ENCODE measurements at regions not wholly inside any gene's neighbourhood (a gene's known extent, or its start where the extent isn't known, plus 50 kb on each side); places are given as distances from the start of the nearest gene placed in this dataset.

GRCh38 chr10:21445163-21445562 is 80.3 kb downstream of the SKIDA1 start (continued):
- TF ChIP-seq RAD21 (IDR thresholded peaks at IDR 0.05 in 1 of 2, conservative IDR thresholded peaks at IDR 0.05 in 1 of 2; ENCODE audit: low read depth in 2 of 2, low read length in 2 of 2) (no peak), SUZ12 (IDR thresholded peaks at IDR 0.05; ENCODE audit: low read length) (no peak), CREB1 (IDR thresholded peaks at IDR 0.05) (no peak), TAF7 (optimal IDR thresholded peaks at IDR 0.05; ENCODE audit: borderline replicate concordance, low read depth, low read length) (no peak), KDM5A (IDR thresholded peaks at IDR 0.05; ENCODE audit: low read length) (no peak), CBX8 (IDR thresholded peaks at IDR 0.05; ENCODE audit: borderline replicate concordance, low read depth, low read length) (no peak), E2F6 (IDR thresholded peaks at IDR 0.05) (no peak), EP300 (IDR thresholded peaks at IDR 0.05; ENCODE audit: borderline replicate concordance in 1 of 2, low read depth in 2 of 2, low read length in 2 of 2) (no peak), CHD7 (IDR thresholded peaks at IDR 0.05; ENCODE audit: insufficient replicate concordance, low read length) (no peak)
